ENCODE measurements at regions not wholly inside any gene's neighbourhood (a gene's known extent, or its start where the extent isn't known, plus 50 kb on each side); places are given as distances from the start of the nearest gene placed in this dataset.

DNA sequence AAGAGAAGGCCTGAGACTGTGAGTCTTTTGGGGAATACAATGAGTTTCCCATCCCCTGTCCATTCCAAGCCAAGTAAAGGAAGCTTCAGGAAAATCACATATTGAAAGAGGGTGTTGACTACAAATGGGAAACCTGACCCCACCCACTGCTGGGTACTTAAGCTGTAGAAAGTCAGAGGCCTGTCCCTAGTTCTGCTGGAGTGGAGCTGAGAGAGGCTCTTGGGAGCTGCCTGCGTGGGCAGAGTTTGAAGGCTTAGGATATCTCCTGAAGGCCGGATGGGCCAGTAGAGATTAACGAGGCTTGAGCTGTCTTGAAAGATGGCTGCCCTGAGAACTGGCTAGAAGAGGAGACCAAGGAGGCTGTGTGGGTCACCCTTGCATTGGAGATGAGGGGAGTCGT, 176.2 kb upstream of the NECTIN1 start:
- DNase-seq, result no peak

GRCh38 chr11:119904531-119905035, 175.6 kb upstream of the NECTIN1 start:
- no peak for DNase-seq

DNA sequence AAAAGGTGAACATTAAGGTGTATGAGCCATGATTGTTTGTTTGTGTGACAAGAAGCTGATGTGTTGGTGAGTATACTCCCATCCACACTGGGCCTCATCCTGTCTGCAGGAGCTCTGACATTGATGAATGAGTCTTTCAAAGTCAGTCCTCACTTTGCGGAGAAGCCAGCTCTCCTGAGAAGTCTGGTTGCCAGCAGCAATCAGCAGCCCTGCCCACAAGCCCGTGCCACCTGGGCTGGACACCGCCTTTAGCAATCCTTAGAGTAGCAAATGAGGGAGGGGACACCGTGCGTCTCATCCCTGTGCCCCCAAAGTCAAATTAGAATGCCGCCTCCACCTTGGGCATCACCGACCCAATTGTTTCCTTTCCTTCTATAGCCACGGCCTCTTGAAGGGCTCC, 174.8 kb upstream of the NECTIN1 start:
- DNase-seq, result no peak

DNA sequence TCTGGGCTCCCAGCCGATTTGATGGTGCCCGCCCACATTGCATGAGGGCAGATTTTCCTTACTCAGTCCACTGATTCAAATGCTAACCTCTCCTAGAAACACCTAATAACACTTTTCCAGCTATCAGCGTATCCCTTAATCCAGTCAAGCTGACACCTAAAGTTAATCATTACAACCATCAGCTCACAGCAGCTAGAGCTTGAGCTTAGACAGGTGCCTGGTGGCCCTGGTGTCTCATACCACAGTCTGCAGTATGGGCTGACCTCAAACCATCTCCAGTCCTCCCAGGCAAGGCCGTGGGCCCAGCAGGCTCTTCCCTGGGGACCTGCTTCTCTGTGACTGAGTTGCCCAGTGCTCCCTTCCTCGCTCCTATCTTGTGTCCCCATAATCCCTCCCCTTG, 174.4 kb upstream of the NECTIN1 start:
- DNase-seq, result no peak

DNA sequence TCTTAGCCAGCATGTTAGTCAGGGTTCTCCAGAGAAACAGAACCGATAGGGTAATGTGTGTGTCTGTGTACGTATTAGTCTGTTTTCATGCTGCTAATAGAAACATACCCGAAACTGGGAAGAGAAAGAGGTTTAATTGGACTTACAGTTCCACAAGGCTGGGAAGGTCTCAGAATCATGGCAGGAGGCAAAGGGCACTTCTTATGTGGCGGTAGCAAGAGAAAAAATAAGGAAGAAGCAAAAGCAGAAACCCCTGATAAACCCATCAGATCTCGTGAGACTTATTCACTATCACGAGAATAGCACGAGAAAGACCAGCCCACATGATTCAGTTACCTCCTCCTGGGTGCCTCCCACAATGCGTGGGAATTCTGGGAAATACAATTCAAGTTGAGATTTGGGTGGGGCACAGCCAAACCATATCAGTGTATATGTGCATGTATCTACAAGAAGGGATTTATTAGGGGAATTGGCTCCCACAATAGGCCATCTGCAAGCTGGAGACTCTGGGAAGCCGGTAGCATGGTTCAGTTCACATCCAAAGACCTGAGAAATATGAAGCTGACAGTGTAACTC, 173.7 kb upstream of the NECTIN1 start:
- DNase-seq, result no peak

DNA sequence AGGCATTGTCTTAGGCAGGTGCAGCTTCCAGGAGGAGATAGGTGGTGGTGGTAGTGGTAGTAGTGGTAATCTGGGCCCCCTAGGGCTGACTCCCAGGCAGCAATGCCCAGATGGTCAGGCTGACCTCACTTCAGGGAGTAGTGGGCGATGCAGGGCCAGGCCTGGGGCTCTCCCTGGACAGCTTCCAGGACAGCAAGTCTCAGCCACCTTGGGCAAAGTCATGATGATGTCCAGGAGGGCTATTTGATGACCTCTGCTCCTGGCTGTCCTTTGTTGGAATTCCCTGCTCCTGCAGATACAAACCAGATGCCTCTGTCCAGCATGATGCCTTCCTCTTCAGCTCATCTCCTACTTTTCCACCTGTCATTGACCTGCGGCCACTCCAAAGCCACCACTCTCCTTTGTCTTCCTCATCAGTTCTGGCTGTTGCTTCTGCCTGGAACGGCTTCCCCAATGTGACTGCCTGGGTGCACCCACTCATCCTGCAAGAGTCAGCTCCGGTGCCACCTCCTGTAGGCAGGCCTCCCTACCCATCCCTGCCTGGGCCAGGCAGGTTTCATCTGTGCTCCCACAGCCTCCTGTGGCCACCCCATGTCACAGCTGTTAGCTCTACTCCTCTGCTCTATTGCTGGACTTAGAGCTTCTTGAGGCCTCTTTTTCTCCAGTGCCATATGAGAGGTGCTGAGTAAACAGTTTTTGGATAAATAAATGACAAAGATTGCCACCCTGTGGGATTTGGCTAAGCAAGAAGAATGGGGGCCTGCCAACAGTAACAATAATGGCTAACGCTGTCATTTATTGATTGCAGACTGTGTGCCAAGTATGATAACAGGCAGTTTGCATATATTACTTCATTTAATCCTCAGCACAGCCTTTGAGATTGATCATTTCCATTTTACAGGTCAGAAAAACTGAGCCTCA, 172.9 kb upstream of the NECTIN1 start:
- no peak for DNase-seq

DNA sequence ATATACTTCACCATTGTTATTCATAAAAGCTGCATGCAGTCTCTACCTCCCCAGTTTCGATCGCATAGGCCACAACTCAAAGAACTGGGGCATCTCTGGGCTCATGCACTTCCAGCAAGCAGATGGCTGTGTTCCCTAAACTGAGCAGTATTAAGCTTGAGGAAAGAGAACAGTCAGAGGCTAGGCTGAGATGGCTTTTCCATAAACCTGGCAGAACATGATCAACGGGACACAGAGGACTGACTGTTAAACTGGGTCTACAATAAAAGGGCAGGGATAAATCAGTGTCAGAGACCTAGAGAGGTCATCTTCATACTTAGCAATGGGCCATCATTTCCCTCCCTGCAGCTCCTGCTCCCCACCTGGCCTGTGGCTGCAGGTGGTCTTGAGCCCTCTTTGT, 171.0 kb upstream of the NECTIN1 start:
- no peak for DNase-seq

DNA sequence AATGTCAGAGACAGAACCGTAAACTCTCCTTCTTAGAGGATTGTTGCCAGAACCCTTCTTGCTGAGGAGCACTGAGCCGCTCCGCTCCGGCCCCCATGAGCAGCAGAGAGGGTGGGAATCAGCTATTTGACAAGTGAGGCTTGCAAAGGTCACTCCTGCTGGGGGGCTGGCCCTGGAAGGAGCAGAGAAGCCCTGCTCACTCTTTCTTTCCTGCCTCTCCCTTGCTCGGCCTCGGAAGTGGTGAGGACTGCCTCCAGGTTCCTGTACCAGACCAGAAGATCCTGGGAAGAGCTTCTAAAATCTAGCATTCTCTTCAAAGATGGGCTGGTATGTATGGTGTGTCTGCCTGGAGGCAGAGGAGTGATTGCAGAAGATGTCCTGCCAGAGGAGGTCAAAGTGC, 168.6 kb upstream of the NECTIN1 start:
- no peak for DNase-seq

GRCh38 chr11:119897046-119897440, 168.0 kb upstream of the NECTIN1 start:
- DNase-seq, result no peak

- no peak for DNase-seq
Measured at GRCh38 chr11:119896387-119897045, 167.5 kb upstream of the NECTIN1 start.

GRCh38 chr11:119895981-119896380, 167.0 kb upstream of the NECTIN1 start:
- DNase-seq, result no peak

GRCh38 chr11:119894916-119895315, 165.9 kb upstream of the NECTIN1 start:
- DNase-seq, result no peak

GRCh38 chr11:119892311-119892808, 163.4 kb upstream of the NECTIN1 start:
- DNase-seq, result no peak

DNA sequence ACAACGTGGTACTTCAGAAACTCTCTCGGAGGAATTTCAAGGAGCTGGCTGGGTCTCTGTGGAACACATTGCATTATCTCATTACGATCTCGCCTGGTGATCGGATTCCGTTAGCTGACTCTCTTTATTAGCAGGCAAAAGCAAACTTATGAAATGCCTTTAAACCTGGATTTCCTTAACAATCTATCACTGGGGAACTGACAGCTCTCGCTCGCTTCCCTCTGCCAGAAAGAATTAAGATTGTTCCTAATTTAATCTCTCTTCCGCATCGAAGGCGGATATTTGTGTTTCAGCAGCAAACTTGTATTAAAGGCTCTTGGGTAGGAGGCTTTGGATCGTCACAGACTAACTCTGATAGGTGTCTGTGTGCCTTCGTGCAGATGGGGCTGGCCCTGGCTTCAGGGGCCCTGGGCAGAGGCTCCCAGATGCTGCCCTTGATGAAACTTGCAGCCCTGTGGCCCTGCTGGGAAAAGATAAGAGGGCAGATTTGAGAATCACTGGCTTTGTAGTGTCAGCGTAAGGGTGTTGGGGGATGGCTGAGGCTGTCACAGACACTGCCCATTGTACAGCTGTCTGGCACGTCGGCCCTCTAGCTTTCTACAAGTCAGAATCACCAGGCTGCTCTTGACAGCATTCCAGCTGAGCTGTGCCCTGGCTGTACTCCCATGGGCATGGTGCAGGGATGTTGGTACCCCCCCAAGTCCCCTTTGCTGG, 162.2 kb upstream of the NECTIN1 start:
- no peak for DNase-seq

GRCh38 chr11:119890466-119890865, 161.5 kb upstream of the NECTIN1 start:
- no peak for DNase-seq

DNA sequence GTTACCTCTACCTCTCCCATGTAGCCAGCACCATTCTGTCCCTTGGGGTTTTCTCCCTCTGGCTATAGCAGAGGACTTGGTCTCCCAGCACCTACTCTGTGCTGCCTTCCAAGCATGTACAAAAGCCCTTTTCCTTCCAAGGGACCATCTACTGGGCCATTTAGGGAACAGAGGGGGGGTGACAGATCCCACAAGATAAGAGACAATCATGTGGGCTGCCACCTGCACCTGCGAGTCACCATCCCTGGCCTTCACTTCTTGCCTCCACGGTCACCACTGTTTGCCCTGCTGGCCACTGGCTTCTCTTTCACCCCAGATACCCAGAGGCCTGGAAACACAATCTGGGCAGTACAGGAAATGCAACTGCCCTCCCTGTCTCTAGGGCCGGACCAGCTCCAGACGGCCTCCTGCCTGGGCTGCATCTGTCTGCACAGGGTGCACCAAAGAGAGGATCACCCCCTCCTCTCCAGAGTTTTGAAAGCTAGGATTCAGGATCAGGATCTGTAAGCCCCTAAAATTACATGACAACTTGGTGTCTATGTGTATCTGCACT, 160.8 kb upstream of the NECTIN1 start:
- no peak for DNase-seq

GRCh38 chr11:119889111-119889510, 160.1 kb upstream of the NECTIN1 start:
- no peak for DNase-seq

DNA sequence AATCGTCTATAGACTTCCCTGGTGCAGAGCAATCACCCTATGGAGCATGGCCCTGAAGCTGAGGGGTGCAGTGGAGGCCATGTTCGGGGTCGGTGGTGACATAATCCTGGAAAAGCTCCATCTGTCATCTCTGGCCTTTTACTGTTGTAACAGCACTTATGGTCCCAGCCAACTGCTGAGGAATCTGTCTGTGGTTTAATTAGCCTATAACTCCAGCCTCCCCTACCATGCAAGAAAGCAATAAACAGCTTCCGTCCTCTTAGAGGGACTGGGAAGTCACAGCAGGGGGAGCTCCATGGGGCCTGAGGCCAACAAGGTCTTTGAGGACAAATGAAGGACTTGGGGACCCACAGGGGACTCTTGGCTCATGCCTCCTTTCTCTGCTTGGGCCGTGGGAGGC, 159.1 kb upstream of the NECTIN1 start:
- no peak for DNase-seq

DNA sequence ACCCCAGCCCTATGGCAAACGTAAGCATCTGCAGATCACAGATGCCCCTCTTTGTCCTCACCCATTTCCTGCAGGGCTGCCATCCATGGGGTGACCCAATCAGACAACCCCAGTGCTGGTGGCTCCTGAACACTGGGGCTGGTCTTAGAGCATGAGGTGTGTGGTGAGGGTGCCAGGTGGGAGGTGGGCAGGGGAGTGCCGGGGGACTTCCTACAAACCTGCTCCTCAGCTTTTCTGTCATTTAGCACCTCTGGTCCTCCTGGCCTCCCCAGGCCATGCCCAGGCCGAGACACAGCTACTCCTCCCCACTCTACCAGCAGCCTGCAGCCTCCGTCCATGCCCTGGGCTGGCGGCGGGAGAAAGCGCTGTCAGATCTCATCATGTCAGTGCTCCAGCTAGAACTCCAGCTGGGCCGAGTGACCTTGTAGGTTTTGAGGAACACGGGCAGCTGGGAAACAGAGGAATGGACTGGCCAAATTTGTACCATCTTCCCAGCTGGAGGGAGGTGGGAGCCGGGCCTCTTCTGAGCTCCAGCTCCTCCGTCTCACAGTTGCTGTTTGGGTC, 157.7 kb upstream of the NECTIN1 start:
- DNase-seq, result no peak

- DNase-seq, result no peak
Measured at GRCh38 chr11:119885861-119886567, 157.0 kb upstream of the NECTIN1 start.

GRCh38 chr11:119885067-119885466, 156.1 kb upstream of the NECTIN1 start:
- DNase-seq, result no peak

Data from hindlimb muscle (tissue), 1 donor.